GM12872 (cell line): ENCODE measurements at regions not wholly inside any gene's neighbourhood (a gene's known extent, or its start where the extent isn't known, plus 50 kb on each side); places are given as distances from the start of the nearest gene placed in this dataset.

ENCODE experiments used
- TF ChIP-seq, protein P1 (sequence below): IDR thresholded peaks from 3 replicates; pipeline ENCODE4 v1.5.1; 2011; ENCODE audit warnings: low read depth, mild to moderate bottlenecking, low read length, moderate library complexity; ENCODE audit not compliant: insufficient read depth

DNA sequence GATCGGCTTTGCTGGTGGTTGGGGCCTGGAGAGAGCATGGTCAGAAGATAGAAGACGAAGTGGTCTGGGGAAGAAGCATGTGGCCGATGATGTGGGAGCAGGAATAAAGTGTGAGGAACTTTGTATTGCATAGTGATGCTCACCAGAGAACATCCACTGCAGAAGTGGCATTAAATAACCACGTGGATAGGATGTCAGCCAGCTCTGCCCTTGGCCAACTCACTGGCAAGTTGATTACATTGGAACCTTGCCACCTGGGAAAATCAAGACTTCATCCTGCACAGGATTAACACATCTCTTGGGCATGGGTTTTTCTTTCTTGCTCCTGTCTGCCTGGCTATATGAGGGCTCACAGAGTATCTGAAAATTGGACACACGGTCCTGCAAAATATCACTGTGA lies 217.4 kb downstream of the DMRT2 start:
- TF ChIP-seq, protein P1, sequence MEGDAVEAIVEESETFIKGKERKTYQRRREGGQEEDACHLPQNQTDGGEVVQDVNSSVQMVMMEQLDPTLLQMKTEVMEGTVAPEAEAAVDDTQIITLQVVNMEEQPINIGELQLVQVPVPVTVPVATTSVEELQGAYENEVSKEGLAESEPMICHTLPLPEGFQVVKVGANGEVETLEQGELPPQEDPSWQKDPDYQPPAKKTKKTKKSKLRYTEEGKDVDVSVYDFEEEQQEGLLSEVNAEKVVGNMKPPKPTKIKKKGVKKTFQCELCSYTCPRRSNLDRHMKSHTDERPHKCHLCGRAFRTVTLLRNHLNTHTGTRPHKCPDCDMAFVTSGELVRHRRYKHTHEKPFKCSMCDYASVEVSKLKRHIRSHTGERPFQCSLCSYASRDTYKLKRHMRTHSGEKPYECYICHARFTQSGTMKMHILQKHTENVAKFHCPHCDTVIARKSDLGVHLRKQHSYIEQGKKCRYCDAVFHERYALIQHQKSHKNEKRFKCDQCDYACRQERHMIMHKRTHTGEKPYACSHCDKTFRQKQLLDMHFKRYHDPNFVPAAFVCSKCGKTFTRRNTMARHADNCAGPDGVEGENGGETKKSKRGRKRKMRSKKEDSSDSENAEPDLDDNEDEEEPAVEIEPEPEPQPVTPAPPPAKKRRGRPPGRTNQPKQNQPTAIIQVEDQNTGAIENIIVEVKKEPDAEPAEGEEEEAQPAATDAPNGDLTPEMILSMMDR = no peak

DNA sequence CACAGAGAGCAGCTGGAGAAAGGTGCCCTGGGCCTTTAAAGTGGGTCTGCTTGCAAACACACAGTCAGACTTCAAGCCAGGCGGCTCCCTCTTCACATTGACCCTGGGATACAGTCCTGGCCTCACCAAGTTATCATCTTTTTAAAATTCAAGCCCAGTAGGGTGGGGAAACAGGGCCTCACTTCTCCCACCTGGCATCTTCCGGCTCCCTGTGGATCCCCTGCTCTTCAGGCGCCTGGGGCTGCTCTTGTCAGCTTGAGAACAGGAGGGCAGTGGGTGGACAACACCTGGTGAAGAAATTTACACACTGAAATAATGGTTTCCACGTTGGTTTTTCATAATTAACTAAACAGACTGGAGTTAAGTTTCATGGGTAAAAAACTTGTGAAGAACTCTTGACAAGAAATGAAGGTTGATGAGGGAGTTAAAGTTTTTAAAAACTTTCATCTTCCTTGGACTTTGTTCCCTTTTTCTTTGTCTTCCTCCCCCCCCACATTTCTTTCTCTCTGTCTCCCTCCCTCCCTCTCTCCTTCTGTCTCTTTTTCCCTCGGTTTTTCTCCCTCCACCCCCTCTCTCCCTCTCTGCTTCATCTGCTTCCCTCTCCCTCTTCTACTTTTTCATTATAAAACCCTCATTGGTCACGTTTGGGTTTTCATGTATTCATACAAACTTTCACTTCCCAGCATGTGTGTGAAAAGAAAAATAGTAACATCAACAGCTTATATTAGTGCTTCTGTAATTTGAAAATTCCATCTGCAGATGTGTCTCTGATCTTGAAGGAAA lies 219.6 kb downstream of the DMRT2 start:
- TF ChIP-seq, protein P1 = no peak

DNA sequence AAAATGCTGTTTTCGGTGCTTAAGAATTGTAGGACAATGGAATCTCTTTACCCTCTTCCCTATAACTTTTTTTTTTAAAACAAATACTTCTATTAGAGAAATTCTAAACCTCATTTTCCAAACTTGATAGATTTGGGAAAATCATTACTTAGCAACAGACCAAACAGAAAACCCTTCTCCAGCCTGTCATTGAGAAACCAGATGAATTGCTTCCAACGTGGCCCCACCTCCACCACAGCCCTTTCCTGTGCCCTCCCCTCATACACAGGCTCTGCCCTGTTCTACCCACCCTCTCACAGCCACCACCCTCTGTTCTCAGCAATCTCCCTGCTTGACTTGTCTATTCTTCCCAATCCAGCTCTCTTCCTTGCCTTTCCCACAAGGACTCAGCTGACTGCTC lies 221.2 kb downstream of the DMRT2 start:
- TF ChIP-seq, protein P1 = no peak

DNA sequence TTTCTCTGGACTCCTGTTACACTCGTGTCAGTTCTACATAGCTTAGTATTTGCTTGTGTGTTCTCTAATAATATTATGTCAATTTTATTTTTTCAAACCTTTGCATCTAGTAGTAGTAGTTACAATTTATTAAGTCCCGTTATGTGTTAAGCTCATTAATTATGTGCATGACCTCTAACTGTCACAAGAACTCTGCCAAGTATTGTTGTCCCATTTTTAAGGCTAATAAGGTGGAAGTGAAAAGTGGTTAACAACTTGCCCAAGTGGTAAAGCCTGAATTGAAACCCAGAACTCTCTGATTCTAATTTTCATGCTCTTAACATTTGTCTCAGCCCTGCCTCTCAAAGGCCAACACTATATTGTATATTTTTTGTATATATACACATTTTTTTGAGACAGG lies 221.6 kb downstream of the DMRT2 start:
- TF ChIP-seq, protein P1 = no peak

DNA sequence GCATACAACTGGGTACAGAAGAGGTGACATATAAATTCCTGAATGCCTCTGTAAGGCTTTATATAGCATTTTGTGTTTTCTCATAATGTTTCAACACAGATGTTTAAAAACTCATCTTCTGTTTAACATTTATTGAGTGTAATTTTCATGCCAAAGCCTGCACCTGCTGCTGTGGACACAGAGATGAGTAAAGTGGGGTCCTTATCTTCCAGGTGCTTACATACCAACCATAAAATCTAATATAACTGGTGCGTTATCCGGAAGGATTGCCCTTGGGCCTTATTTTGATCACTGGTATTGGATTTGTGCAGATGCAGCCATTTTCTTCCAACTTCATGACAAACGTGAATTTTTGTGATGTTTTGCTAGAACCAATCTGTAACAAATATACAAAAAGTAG lies 222.3 kb downstream of the DMRT2 start:
- TF ChIP-seq, protein P1 = no peak

DNA sequence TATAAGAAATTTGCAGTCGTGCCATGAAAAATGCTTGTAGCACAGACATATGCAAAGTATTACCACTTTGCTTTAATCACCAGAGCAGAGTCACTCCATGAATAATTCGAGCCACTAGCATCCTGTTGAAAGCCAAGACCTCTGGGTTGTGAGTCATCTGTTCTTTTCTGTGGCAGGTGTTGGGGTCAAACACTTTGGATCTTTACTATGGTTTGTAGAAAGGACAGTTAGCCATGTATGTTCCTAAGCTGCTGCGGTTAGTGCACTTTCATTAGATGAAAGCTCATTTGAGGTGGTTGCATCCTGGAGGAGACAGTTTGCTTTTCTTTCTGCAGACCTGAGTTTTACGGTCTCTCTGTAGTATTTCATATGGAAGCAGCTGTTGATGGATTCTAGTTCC lies 223.7 kb downstream of the DMRT2 start:
- TF ChIP-seq, protein P1 = no peak

DNA sequence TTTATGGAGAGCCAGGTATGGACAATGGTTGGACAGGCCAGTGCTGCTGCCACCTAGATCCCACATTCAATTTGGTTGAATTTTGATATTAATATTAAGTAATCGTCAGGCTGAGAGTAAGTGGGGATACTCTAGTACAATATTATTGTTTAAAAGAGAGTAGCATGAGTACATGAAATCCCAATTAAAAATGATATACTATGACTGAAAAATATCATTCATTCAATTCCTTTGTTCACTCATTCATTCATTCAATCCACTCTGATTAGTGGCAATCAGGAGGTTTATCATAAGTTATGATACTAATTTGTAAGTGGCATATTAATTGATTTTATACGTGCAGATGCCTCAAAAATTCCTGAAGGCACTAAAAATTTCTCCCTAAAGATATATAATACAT lies 224.2 kb downstream of the DMRT2 start:
- TF ChIP-seq, protein P1 = no peak
